Ishikawa (cell line): ENCODE measurements at regions not wholly inside any gene's neighbourhood (a gene's known extent, or its start where the extent isn't known, plus 50 kb on each side); places are given as distances from the start of the nearest gene placed in this dataset.

Experiments used
- CEBPB ChIP-seq: IDR thresholded peaks from 2 replicates; pipeline ENCODE4 v1.6.1; 2012
- CREB1 ChIP-seq: IDR thresholded peaks from 2 replicates; pipeline ENCODE4 v1.6.1; 2012; ENCODE audit warnings: low read depth
- EGR1 ChIP-seq: IDR thresholded peaks from 2 replicates; pipeline ENCODE4 v1.6.1; 2012
- EP300 ChIP-seq: IDR thresholded peaks from 2 replicates; pipeline ENCODE4 v1.6.1; 2012; ENCODE audit warnings: borderline replicate concordance
- FOXM1 ChIP-seq: IDR thresholded peaks from 2 replicates; pipeline ENCODE4 v1.6.1; 2012; ENCODE audit warnings: low read depth, borderline replicate concordance
- NFIC ChIP-seq: IDR thresholded peaks from 2 replicates; pipeline ENCODE4 v1.6.1; 2012
- RAD21 ChIP-seq: IDR thresholded peaks from 2 replicates; pipeline ENCODE4 v1.6.1; 2012; ENCODE audit warnings: low read depth
- TAF1 ChIP-seq: IDR thresholded peaks from 2 replicates; pipeline ENCODE4 v1.6.1; 2012; ENCODE audit warnings: low read depth, mild to moderate bottlenecking
- TEAD4 ChIP-seq: IDR thresholded peaks from 2 replicates; pipeline ENCODE4 v1.6.1; 2012
- YY1 ChIP-seq: IDR thresholded peaks from 2 replicates; pipeline ENCODE4 v1.6.1; 2012; ENCODE audit warnings: low read depth
- ZBTB7A ChIP-seq: IDR thresholded peaks from 2 replicates; pipeline ENCODE4 v1.6.1; 2012; ENCODE audit warnings: low read depth
- TF ChIP-seq, protein P1 (sequence below): IDR thresholded peaks from 2 replicates; pipeline ENCODE4 v1.6.1; 2012; ENCODE audit warnings: low read depth, mild to moderate bottlenecking
- TF ChIP-seq, protein P2 (sequence below): IDR thresholded peaks from 2 replicates; pipeline ENCODE4 v1.6.1; 2012
- TF ChIP-seq, protein P3 (sequence below): IDR thresholded peaks from 2 replicates; pipeline ENCODE4 v1.6.1; 2012

GRCh38 chr1:166789286-166789685 lies 50.0 kb upstream of the POGK start:
- TF ChIP-seq ZBTB7A: no peak
- TF ChIP-seq, protein P1, sequence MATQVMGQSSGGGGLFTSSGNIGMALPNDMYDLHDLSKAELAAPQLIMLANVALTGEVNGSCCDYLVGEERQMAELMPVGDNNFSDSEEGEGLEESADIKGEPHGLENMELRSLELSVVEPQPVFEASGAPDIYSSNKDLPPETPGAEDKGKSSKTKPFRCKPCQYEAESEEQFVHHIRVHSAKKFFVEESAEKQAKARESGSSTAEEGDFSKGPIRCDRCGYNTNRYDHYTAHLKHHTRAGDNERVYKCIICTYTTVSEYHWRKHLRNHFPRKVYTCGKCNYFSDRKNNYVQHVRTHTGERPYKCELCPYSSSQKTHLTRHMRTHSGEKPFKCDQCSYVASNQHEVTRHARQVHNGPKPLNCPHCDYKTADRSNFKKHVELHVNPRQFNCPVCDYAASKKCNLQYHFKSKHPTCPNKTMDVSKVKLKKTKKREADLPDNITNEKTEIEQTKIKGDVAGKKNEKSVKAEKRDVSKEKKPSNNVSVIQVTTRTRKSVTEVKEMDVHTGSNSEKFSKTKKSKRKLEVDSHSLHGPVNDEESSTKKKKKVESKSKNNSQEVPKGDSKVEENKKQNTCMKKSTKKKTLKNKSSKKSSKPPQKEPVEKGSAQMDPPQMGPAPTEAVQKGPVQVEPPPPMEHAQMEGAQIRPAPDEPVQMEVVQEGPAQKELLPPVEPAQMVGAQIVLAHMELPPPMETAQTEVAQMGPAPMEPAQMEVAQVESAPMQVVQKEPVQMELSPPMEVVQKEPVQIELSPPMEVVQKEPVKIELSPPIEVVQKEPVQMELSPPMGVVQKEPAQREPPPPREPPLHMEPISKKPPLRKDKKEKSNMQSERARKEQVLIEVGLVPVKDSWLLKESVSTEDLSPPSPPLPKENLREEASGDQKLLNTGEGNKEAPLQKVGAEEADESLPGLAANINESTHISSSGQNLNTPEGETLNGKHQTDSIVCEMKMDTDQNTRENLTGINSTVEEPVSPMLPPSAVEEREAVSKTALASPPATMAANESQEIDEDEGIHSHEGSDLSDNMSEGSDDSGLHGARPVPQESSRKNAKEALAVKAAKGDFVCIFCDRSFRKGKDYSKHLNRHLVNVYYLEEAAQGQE: no peak
- TF ChIP-seq EP300: no peak
- TF ChIP-seq FOXM1: no peak
- TF ChIP-seq, protein P2, sequence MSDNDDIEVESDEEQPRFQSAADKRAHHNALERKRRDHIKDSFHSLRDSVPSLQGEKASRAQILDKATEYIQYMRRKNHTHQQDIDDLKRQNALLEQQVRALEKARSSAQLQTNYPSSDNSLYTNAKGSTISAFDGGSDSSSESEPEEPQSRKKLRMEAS: no peak
- no peak for TF ChIP-seq NFIC
- TF ChIP-seq, protein P3, sequence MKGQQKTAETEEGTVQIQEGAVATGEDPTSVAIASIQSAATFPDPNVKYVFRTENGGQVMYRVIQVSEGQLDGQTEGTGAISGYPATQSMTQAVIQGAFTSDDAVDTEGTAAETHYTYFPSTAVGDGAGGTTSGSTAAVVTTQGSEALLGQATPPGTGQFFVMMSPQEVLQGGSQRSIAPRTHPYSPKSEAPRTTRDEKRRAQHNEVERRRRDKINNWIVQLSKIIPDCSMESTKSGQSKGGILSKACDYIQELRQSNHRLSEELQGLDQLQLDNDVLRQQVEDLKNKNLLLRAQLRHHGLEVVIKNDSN: no peak
- no peak for TF ChIP-seq EGR1
- TF ChIP-seq TEAD4: no peak
- no peak for TF ChIP-seq TAF1
- no peak for TF ChIP-seq CEBPB
- TF ChIP-seq YY1: no peak
- no peak for TF ChIP-seq CREB1
- no peak for TF ChIP-seq RAD21
